ENCODE measurements at regions not wholly inside any gene's neighbourhood (a gene's known extent, or its start where the extent isn't known, plus 50 kb on each side); places are given as distances from the start of the nearest gene placed in this dataset.
"Not testable (repeated sequence)": the region's sequence is repeated elsewhere in the genome, so short reads cannot be mapped to it uniquely, and the experiment has no call there.

GRCh38 chr11:69900822-69901302 lies 81.6 kb upstream of the FGF3 start:
- not testable (repeated sequence) for TF ChIP-seq CTCF (IDR thresholded peaks at IDR 0.05; ENCODE audit: poor library complexity); EZH2phosphoT487 (IDR thresholded peaks at IDR 0.05; ENCODE audit: low read depth, severe bottlenecking, unreplicated experiment)

All from hepatocyte (in vitro differentiated cells).